ENCODE measurements at regions not wholly inside any gene's neighbourhood (a gene's known extent, or its start where the extent isn't known, plus 50 kb on each side); places are given as distances from the start of the nearest gene placed in this dataset.

- no peak for FAIRE-seq
- H3K9ac ChIP-seq (replicated peaks; ENCODE audit: extremely low read depth, insufficient read depth, low read length) = no peak overlapping the region
- H3K4me3 ChIP-seq (replicated peaks in 1 of 3; ENCODE audit: insufficient read depth in 1 of 3, low read depth in 1 of 3, low read length in 3 of 3) = no peak overlapping the region
- no peaks in the 10 kb centered on the region for H3K27me3 ChIP-seq (ENCODE audit: control insufficient read depth in 2 of 2, insufficient read depth in 2 of 2, low read length in 2 of 2)
- ChIA-PET POLR2A (no interaction called here), CTCF (interaction anchor here (0.8 kb wide), 1 partner anchor 1749 kb away, joined by 3 read pairs; no protein-coding TSS in a partner anchor)
- H3K36me3 ChIP-seq (ENCODE audit: control insufficient read depth in 2 of 2, extremely low read depth in 1 of 2, insufficient read depth in 2 of 2, low read length in 2 of 2) = no peaks in the 10 kb centered on the region
- H4K20me1 ChIP-seq (replicated peaks; ENCODE audit: control insufficient read depth, extremely low read depth, insufficient read depth, low read length) = no peaks in the 10 kb centered on the region
- intact Hi-C loops (cut with micrococcal nuclease) (no loop called here), dilution Hi-C loops (cut with MboI; ENCODE audit: extremely low pct_ligation_motif_present, low sequenced_read_pairs) (no loop called here)
- no TSS peak for BruUV-seq (replicated peaks)
- H3K27ac ChIP-seq (ENCODE audit: insufficient read depth, low read depth, low read length) = no peak overlapping the region
- H3K9me3 ChIP-seq (replicated peaks; ENCODE audit: control insufficient read depth, insufficient read depth, low read length) = no peaks in the 10 kb centered on the region
- no peak overlapping the region for H2AFZ ChIP-seq (ENCODE audit: low read depth, low read length)
- H3K79me2 ChIP-seq (ENCODE audit: control insufficient read depth, insufficient read depth, low read length) = no peaks in the 10 kb centered on the region
- no peak for DNase-seq (ENCODE audit: low read depth, low spot score)
- TF ChIP-seq CTCF (IDR thresholded peaks at IDR 0.05; ENCODE audit: extremely low read depth in 1 of 2, insufficient read depth in 1 of 2, low read depth in 1 of 2, low read length in 2 of 2) (no peak), FOS (IDR thresholded peaks at IDR 0.05; ENCODE audit: borderline replicate concordance, insufficient read depth, low read length) (no peak), JUN (IDR thresholded peaks at IDR 0.05; ENCODE audit: borderline replicate concordance, insufficient read depth, insufficient read length, low read depth) (no peak), POLR2AphosphoS5 (IDR thresholded peaks at IDR 0.05; ENCODE audit: insufficient read depth, low read depth, low read length) (no peak)
- no peaks in the 10 kb centered on the region for H3K4me1 ChIP-seq (ENCODE audit: control insufficient read depth, extremely low read depth, insufficient read depth, low read length)
- no peak overlapping the region for H3K4me2 ChIP-seq (ENCODE audit: insufficient read depth, low read length)
- H3K9me1 ChIP-seq (replicated peaks; ENCODE audit: control insufficient read depth, extremely low read depth, insufficient read depth, low read length) = no peaks in the 10 kb centered on the region
These were observed 1219.8 kb downstream of the GATA3 start for GRCh38 chr10:9274206-9274755.

GRCh38 chr10:9275861-9276260 lies 1221.4 kb downstream of the GATA3 start:
- no peak for TF ChIP-seq GATA2 (IDR thresholded peaks at IDR 0.05; ENCODE audit: insufficient read depth, insufficient read length, low read depth, low read length)
- TF ChIP-seq POLR2AphosphoS5 (IDR thresholded peaks at IDR 0.05; ENCODE audit: insufficient read depth, low read depth, low read length) = no peak
- no peak for TF ChIP-seq MYC (IDR thresholded peaks at IDR 0.05; ENCODE audit: low read depth, low read length)
- TF ChIP-seq EZH2 (IDR thresholded peaks at IDR 0.05; ENCODE audit: borderline replicate concordance, low read depth, low read length, severe bottlenecking) = no peak
- TF ChIP-seq JUN (IDR thresholded peaks at IDR 0.05; ENCODE audit: borderline replicate concordance, insufficient read depth, insufficient read length, low read depth) = no peak
- TF ChIP-seq FOS (IDR thresholded peaks at IDR 0.05; ENCODE audit: borderline replicate concordance, insufficient read depth, low read length) = no peak
- no peak for TF ChIP-seq CTCF (IDR thresholded peaks at IDR 0.05; ENCODE audit: extremely low read depth in 1 of 2, insufficient read depth in 1 of 2, low read depth in 1 of 2, low read length in 2 of 2)
- no peak for TF ChIP-seq POLR2A (IDR thresholded peaks at IDR 0.05; ENCODE audit: low read depth, low read length)
- intact Hi-C loops (cut with micrococcal nuclease) = no loop called here
- no peak overlapping the region for H3K27ac ChIP-seq (ENCODE audit: insufficient read depth, low read depth, low read length)
- no peaks in the 10 kb centered on the region for H3K4me1 ChIP-seq (ENCODE audit: control insufficient read depth, extremely low read depth, insufficient read depth, low read length)
- no peak overlapping the region for H3K4me3 ChIP-seq (replicated peaks in 1 of 3; ENCODE audit: insufficient read depth in 1 of 3, low read depth in 1 of 3, low read length in 3 of 3)
- H3K27me3 ChIP-seq (ENCODE audit: control insufficient read depth in 2 of 2, insufficient read depth in 2 of 2, low read length in 2 of 2) = no peaks in the 10 kb centered on the region
- dilution Hi-C loops (cut with MboI; ENCODE audit: extremely low pct_ligation_motif_present, low sequenced_read_pairs) = no loop called here
- CTCF ChIA-PET = interaction anchor here (1.8 kb wide), 1 partner anchor 10 kb away, joined by 4 read pairs; no protein-coding TSS in a partner anchor
- H3K9ac ChIP-seq (replicated peaks; ENCODE audit: extremely low read depth, insufficient read depth, low read length) = no peak overlapping the region
- H2AFZ ChIP-seq (ENCODE audit: low read depth, low read length) = no peak overlapping the region
- no peak for DNase-seq (ENCODE audit: low read depth, low spot score)
- no TSS peak for BruUV-seq (replicated peaks)
- H3K79me2 ChIP-seq (ENCODE audit: control insufficient read depth, insufficient read depth, low read length) = no peaks in the 10 kb centered on the region
- POLR2A ChIA-PET = no interaction called here
- no peaks in the 10 kb centered on the region for H3K9me1 ChIP-seq (replicated peaks; ENCODE audit: control insufficient read depth, extremely low read depth, insufficient read depth, low read length)
- H3K36me3 ChIP-seq (ENCODE audit: control insufficient read depth in 2 of 2, extremely low read depth in 1 of 2, insufficient read depth in 2 of 2, low read length in 2 of 2) = no peaks in the 10 kb centered on the region
- H3K4me2 ChIP-seq (ENCODE audit: insufficient read depth, low read length) = no peak overlapping the region
- FAIRE-seq = no peak
- H3K9me3 ChIP-seq (replicated peaks; ENCODE audit: control insufficient read depth, insufficient read depth, low read length) = no peaks in the 10 kb centered on the region
- H4K20me1 ChIP-seq (replicated peaks; ENCODE audit: control insufficient read depth, extremely low read depth, insufficient read depth, low read length) = no peaks in the 10 kb centered on the region

Measured in endothelial cell of umbilical vein (primary cell).